NCI-H2196 treated with DMSO at 0.1 percent for 48 hours (cell line): ENCODE measurements at regions not wholly inside any gene's neighbourhood (a gene's known extent, or its start where the extent isn't known, plus 50 kb on each side); places are given as distances from the start of the nearest gene placed in this dataset.
"Not testable (repeated sequence)": the region's sequence is repeated elsewhere in the genome, so short reads cannot be mapped to it uniquely, and the experiment has no call there.

Source experiments
- DNase-seq: peaks from one replicate; lab custom pipeline; 2025; ENCODE audit not compliant: unreplicated experiment; lab: John Stamatoyannopoulos, UW

DNA sequence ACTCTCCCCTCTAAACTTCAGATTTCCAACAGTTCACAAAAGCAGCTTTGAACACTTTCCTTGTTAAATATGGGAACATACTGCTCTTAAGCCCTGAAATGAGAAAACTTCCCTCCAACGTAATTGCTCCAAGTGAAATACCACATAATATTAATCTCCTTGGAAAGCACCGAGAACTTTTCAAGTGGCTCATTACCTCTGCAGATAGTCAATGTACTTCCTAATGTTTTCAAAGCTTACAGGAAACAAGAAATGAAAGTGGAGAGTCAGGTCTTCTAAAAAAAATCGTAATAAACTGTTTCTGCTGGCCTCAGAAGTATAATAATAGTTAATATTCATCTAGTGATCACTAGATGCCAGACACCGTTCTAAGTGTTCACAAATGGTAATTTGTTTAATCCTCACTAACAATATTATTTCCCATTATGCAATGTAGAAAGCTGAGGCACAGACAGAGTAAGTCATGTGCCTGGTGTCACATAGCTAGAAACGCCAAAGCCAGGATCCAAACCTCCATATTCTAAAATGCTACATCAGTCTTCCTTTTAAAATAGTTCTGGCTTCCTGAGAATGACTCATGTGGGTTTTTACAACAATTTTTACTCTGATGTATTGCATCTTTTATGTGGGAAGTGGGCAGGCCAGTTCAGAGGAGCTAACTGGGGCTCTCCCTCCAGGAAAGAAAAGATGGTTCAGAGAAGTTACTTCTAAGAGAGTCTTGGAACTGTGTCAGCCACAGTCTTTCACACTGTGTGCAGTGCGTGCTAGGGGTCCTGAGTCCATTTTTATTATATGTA, 177.2 kb downstream of the PLPPR4 start:
- no peak for DNase-seq

GRCh38 chr1:99444211-99444927, 180.1 kb downstream of the PLPPR4 start:
- not testable (repeated sequence) for DNase-seq

DNA sequence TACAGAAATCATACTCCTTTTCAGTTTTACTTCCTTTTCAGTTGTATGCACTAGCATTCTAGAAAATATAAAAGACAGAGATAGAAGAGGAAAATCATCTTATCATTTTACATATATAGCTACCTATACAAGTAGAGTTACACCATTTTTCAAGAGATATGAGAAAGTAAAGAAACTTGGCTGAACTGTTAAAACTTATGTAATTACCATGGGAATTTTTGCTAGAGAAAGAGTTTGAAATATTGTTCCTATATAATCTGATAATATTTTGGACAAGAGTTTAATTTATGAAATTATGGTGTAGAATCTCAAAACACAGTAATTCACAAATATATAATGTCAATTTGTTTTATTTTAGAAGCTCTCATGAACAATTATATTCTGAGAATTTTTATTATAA, 180.8 kb downstream of the PLPPR4 start:
- DNase-seq: no peak

GRCh38 chr1:99445486-99445885, 181.2 kb downstream of the PLPPR4 start:
- DNase-seq: no peak

DNA sequence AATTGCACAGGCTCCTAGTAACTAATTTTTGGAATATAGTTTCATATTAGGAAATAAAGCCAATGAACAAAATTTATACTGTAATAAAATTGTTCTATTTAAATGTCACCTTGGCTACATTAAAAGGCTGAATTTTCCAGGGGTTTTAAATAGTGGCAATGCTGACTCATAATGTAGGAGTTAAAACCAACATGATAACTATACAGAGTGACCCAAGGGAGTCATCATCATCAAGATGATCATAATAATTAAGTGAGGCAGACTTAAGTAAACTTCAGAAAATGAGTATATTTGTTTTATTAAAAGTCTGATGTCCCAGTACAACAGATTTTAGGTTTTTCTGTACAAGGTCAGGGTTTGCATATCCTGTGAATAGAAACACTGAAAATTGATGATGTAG, 183.4 kb downstream of the PLPPR4 start:
- no peak for DNase-seq

- DNase-seq: no peak
These were observed 190.2 kb upstream of the PALMD start for GRCh38 chr1:99455760-99456159.

DNA sequence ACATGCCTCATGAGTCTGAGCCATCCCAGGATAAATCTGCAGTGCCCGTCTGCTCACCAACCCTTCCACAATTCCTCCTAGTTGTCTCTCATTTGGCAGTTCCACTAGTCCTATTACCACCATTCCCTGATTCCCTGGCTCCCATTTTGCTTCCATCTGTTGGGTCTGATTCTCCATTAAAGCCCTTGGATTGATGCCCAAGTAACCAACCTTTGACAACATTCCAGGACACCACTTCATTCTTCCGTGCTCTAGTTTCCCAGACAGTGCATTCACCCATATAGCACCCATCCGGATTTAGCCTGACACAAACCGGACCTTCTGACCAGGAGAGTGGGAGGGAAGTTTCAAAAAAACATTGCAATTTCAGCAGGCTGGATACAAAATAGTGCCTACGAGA, 189.4 kb upstream of the PALMD start:
- DNase-seq: no peak

DNA sequence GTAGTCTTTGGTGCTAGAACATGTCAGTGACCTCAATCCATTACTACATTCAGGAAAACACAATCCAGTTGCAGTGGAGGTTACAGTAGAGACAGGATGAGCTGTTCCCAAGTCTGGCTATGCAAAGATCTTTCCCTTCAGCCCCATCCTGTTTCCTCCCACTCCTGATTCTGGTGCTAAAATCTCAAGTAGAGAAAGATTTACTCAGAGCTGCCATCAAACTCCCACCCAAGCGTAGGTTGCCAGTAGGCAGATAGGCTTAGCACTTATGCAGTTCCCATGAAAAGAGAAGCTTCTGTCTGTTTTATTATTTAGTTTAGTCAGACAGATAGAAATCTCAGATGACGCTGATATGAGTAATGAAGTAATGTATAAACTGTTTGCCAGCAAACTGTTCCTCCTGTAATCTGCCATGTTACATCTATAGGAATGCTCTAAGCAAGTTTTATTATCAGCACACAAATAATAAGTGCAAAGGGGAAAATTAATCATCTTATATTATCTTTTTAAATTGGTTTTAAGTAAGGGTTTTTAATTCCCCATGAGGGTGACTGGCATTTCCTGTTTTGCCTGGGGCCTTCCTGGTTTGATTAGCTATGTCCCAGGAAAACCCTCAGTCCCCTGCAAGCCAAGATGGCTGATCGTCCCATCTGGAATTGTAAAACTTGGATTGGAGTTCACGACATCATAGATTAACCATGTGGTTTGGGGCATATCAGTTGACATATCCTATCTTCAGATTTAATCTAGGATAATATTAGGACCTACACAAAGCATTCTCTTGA, 188.3 kb upstream of the PALMD start:
- no peak for DNase-seq

- no peak for DNase-seq
These were observed 184.4 kb upstream of the PALMD start for GRCh38 chr1:99461499-99461898.

DNA sequence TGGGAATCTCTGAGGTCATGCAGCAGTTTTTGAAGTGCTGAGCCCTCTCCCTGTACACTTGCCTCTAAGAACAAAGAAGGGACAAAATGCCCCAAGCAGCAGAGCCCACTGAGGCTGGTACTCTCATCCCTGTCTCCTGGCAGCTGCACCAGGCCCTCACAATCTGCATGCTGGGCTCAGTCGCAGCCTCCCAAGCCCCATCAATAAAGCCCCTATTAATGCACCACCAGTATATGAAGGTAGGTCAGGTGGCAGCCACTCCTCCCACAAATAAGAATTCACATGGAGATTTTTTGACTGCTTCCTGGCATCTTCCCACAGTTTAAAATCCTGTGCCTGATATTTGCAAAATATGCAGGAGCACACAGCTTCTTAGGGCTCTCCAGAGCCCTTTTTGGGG, 181.2 kb upstream of the PALMD start:
- no peak for DNase-seq

- DNase-seq: no peak
These were observed 180.6 kb upstream of the PALMD start for GRCh38 chr1:99465176-99465900.

GRCh38 chr1:99467645-99468044, 178.3 kb upstream of the PALMD start:
- no peak for DNase-seq

GRCh38 chr1:99469550-99469971, 176.4 kb upstream of the PALMD start:
- no peak for DNase-seq

GRCh38 chr1:99472893-99473292, 173.0 kb upstream of the PALMD start:
- DNase-seq: no peak

GRCh38 chr1:99474350-99474893, 171.5 kb upstream of the PALMD start:
- no peak for DNase-seq

DNA sequence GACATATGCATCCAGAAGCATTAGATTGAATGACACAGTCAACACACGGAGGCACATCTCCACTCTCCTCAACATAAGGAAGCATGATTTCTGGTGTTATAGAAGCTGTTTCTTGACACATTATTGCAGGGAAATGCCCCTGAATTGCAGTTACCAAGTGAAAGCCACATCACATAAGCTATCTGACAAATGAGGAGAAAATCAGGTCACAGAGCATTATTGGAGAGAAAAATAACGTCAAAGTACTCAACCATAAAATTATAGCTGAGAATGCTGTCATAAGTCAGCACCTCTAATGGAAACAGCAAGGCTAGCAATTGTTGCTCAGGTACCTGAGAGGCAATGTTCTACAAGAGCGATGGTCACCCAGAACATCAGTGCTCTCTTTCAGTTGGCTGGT, 169.9 kb upstream of the PALMD start:
- no peak for DNase-seq

DNA sequence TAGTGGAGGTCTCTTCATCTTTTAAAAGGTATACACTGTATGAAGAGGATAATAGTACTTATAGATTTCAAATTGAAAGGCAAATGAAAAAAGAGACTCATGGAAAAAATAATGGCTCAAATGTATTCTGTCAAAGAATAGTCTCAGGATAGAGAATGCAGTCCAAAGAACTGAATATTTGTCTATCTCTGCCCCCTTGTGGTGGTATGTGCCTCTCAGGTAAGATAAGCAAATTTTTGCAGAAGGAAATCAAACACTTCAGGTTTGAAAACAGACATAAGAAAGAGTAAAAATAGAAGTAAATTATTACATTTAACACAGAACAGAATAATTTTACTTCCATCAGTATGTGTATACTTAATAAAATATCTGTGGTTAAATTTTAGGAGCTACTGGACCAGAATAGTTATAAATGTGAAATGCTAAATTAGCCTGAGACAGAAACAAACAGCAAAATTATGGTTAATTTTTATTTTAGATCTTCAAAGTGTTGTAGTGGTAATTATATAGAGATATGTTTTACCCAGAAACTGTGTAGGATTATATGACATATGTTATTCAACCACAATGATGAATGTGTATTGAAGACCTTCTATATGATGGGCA, 164.4 kb upstream of the PALMD start:
- DNase-seq: peak; percentile 10

DNA sequence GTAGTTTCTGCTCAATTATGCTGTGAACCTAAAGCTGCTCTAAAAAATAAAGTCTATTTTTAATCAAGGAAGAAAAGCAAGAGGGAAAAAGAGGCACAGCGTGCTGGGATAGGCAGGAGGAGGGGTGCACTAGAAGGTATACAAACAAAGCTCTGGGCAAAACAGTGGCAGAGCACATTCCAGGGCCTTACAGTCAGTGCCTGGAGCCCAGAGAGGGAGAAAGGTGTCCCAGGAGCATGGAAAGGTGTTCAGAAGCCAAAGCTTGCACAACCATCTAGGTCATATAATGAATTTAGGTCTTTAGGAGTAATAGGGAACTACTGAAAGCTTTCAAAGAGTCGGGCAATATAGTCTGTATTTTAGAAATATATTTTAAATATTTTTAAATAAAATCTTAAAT, 163.6 kb upstream of the PALMD start:
- DNase-seq: no peak

DNA sequence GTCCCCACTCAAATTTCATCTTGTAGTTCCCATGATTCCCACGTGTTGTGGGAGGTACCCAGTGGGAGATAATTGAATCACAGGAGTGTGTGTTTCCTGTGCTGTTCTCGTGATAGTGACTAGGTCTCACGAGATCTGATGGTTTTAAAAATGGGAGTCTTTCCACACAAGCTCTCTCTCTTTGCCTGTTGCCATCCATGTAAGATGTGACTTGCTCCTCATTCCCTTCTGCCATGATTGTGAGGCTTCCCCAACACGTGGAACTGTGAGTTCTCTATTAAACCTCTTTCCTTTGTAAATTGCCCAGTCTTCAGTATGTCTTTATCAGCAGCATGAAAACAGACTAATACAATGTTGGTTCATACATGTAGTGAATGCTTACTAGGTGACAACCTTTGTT, 163.2 kb upstream of the PALMD start:
- no peak for DNase-seq

DNA sequence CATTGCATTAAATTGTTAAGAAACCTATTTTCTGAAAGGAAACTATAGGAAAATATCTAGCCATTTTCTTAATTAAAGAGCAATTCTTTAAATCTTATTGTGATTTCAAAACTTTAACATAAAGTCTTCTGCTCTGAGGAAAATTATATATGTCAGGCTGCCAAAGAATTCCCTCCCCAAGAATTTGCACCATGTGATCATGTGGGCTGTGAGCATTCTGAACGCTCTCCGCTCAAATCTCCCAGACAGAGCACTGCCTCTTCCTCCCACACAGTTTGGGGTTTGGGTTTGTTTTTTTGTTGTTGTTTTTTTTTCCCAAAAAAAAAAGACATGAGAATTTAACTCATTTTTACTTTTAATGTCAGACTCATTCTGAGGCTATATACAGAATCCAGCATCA, 155.9 kb upstream of the PALMD start:
- no peak for DNase-seq
